ENCODE measurements at regions not wholly inside any gene's neighbourhood (a gene's known extent, or its start where the extent isn't known, plus 50 kb on each side); places are given as distances from the start of the nearest gene placed in this dataset.

DNA sequence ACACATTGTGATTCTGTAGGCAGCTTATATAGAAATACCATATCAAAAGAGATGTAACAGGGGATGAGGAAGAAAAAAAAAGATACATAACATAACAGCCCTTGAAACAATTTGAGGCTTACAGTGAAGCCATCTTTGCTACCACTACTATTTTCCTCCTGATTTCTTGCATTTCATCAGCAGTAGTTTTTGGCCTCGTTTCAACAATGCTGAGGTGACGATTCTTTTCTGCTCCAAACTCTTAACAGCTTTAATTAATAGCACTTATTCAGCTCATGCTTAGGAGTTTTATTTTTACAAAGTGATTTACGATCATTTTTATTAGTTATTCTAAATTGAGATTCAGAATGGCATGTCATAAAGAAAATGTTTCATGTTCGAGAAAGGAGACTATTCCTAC, 163.2 kb downstream of the DCK start:
- no peak for DNase-seq (ENCODE audit: low spot score)

DNA sequence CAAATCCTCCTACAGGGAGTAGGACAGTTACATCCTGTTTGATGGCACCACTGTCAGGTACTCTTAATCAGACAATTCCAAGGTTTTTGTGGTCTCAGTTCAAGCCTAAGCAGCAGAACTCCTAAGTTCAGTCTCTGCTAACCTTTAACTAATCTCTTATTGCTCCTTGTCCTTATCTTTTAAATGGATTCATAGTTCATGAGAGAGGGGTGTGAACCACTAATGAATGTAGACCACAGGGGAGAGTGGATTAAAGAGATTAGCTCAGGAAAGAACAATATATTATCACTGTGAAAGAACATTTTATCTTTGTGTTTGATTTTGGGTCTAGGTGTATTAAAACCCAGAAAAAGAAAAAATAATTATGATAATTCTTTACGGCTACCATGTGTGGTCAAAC, 168.9 kb downstream of the DCK start:
- DNase-seq (ENCODE audit: low spot score): no peak

DNA sequence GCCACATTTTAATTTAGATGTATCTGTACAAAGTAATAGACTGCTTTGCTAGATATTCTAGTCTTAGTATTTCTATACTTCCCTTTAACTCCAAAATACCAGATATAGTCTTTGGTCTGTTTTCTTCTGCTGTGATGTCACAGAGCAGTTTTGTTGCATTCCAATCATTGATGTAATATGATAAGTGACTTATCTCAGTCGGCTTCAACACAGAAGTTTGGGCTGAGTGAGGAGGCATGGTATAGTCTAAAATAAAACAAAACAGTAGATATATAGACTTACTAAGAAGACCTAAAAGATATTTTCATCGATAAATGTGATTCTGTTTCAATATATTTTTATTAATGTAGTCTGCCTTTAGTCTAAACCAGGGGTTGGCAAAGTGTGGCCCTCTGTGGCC, 169.9 kb downstream of the DCK start:
- no peak for DNase-seq (ENCODE audit: low spot score)

GRCh38 chr4:71167083-71167482, 171.7 kb upstream of the SLC4A4 start:
- no peak for DNase-seq (ENCODE audit: low spot score)

DNA sequence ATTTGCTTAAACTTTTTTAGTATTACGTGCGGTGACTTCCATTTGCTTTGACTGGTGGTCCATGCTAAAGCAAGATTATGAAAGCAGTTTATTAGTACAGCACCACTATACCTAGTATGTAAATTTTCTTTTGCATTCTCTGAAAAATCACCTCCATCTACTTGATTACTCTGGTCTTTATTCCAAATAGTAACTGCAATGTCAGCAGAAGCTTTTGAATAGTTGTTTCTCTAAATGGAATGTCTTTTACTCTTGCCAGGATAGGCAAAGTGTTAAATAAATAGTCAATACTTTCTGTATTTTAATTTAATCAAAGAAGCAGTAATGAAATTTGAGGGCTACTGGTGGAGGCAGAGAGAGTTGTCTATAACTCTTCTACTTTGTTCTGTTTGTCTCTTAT, 167.2 kb upstream of the SLC4A4 start:
- DNase-seq (ENCODE audit: low spot score): no peak

DNA sequence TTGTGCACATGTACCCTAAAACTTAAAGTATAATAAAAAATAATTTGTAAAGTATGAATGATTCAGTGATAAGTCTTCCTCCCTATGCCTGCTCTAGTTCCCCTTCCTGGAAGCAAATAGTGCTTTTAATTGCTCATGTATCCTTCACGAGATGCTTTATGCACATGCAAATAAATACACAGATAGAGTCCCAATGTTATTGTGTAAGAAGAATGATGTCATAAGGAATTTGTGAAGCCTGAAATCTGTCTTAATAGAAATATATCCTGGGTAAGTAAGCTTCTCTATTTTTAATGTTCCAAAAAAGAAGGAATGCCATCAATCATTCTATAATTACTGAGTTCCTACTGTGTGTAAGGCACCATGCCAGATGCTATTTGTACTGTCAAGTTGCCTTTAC, 157.5 kb upstream of the SLC4A4 start:
- no peak for DNase-seq (ENCODE audit: low spot score)

DNA sequence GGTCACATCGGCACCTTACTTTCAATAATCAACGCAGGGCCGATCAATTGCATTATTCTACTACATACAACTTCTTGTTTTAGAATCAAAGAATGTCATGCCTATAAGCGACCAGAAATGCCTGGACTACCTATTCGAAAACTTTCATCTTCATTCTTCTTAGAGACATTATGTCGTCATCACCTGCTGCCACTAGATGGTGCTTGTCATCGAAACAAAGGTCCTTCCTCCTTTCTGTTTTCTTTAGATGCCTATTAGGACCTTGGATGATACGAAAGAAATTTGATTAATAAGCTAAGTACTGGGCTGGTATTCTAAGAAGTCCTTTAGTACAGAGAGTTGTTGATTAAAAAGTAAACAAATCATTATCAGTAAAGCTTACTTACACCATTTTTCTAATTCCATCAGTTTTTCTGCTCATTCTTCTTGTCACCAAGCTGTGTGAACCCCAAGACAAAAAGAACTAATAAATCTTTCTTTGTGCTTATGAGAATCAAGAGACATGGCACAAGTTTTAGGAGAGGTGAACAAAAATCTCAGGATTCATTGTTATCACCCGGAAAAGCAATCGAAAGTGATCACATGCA, 154.5 kb upstream of the SLC4A4 start:
- DNase-seq (ENCODE audit: low spot score): no peak

GRCh38 chr4:71185037-71185436, 153.8 kb upstream of the SLC4A4 start:
- no peak for DNase-seq (ENCODE audit: low spot score)

DNA sequence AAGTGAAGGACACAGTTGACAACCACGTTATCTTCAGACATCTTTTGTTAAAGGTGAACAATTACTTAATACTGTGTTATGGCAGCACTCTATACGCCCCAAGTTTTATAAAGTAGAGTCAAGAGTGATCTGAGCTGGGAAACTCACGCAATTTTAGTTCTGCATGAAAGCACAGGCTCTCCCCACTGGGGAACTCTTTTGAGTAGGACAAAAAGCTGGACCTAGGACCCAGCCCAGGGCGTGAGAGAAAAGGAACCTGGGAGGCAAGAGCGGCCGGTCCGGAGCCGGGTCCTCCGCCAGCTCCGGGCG, 152.6 kb upstream of the SLC4A4 start:
- DNase-seq (ENCODE audit: low spot score): no peak

DNA sequence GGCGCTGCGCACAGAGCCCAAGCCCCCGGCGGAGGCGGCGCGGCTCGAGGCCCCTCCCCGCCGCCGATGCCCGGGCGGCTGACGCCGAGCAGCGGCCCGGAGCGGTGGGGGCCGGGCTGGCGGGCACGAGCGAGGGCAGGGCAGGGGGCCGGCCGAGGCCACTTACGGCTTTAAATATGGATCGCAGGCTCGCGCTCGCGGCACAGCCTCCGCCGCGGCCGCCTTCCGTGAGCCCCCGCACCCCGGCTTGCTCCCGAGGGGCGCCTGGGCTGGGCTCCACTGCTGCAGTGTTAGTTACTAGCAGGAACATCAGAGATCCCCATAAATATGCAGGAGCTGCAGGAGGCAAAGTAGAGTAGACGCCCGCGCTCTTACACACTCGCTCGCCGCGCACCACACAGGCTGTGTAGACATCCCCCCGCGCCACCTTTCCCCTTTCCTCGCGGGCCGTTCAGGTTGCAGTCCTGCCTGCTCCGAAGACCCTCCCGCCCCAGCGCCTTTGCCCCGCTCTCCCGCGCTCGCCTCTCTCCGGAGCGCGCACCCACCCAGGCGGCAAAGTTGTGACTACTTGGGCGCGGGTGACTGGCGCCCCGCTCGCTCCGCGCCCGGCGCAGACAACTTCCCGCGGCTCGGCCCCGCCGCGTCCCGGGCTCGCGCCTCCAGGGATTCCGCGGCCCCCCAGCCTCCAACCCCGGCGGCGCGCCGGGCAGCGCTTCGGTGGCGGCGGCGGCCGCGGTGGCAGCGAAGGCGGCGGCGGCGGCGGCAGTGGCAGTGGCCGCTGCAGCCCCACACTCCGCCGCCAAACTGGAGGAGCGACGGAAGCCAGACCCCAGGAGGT, 152.0 kb upstream of the SLC4A4 start:
- DNase-seq (ENCODE audit: low spot score): peak; percentile 59

- no peak for DNase-seq (ENCODE audit: low spot score)
Measured at GRCh38 chr4:71187404-71188155, 151.2 kb upstream of the SLC4A4 start.

- DNase-seq (ENCODE audit: low spot score): no peak
Measured at GRCh38 chr4:71188156-71188640, 150.6 kb upstream of the SLC4A4 start.

GRCh38 chr4:71188951-71189350, 149.9 kb upstream of the SLC4A4 start:
- no peak for DNase-seq (ENCODE audit: low spot score)

DNA sequence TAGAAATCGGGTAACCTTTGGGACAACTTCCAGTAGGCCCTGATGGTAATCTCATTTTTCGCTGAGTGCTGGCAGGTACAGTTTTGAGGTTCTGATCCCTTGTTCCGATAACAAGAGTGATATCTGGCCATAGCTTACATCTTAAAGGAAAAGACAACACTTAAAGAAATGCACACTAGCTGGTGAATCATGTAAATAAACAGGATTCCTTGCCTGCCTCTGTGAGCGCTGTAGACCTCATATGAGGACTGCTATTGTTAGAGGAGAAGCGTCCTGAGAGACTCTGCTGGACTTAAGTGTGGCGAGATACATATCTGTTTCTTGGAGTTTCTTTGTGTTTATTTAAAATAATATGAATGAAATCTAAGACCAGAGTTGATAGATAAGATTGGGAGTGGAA, 149.3 kb upstream of the SLC4A4 start:
- no peak for DNase-seq (ENCODE audit: low spot score)

- no peak for DNase-seq (ENCODE audit: low spot score)
Measured at GRCh38 chr4:71194454-71194853, 144.4 kb upstream of the SLC4A4 start.

- no peak for DNase-seq (ENCODE audit: low spot score)
Measured at GRCh38 chr4:71195924-71196323, 142.9 kb upstream of the SLC4A4 start.

GRCh38 chr4:71198958-71199357, 139.9 kb upstream of the SLC4A4 start:
- no peak for DNase-seq (ENCODE audit: low spot score)

- DNase-seq (ENCODE audit: low spot score): no peak
Measured at GRCh38 chr4:71201057-71201456, 137.8 kb upstream of the SLC4A4 start.

- DNase-seq (ENCODE audit: low spot score): no peak
Measured at GRCh38 chr4:71201817-71202576, 136.8 kb upstream of the SLC4A4 start.

GRCh38 chr4:71202705-71203104, 136.1 kb upstream of the SLC4A4 start:
- DNase-seq (ENCODE audit: low spot score): no peak

- DNase-seq (ENCODE audit: low spot score): no peak
Measured at GRCh38 chr4:71204056-71204455, 134.8 kb upstream of the SLC4A4 start.

GRCh38 chr4:71206763-71207162, 132.1 kb upstream of the SLC4A4 start:
- DNase-seq (ENCODE audit: low spot score): no peak
